ENCODE measurements at regions not wholly inside any gene's neighbourhood (a gene's known extent, or its start where the extent isn't known, plus 50 kb on each side); places are given as distances from the start of the nearest gene placed in this dataset.
"Not testable (repeated sequence)": the region's sequence is repeated elsewhere in the genome, so short reads cannot be mapped to it uniquely, and the experiment has no call there.

DNA sequence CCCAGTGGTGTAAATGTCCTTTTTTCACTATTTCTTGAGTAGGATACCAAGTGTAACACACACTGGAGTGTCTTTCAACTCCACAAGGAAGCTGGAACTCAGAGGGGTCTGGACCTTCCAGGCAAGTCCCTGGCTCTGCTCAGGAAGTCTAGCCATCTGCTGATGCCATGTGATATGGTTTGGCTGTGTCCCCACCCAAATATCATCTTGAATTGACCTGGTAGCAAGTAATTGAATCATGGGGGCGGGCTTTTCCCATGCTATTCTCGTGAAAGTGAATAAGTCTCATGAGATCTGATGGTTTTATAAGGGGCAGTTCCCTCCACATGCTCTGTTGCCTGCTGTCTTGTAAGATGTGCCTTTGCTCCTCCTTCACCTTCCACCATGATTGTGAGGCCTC lies 99.4 kb upstream of the CDC42EP3 start:
- ChIA-PET CTCF (no interaction called here), POLR2A (ENCODE audit: low non-redundant PET) (no interaction called here)
- no TSS peak for BruUV-seq (replicated peaks)
- TF ChIP-seq EZH2 (IDR thresholded peaks at IDR 0.05; ENCODE audit: borderline replicate concordance, low read depth, low read length, poor library complexity, severe bottlenecking) (no peak), CTCF (conservative IDR thresholded peaks at IDR 0.05; ENCODE audit: low read depth, low read length) (no peak)
- H3K4me3 ChIP-seq (ENCODE audit: low read depth, low read length, poor library complexity, severe bottlenecking): no peak overlapping the region
- DNase-seq (ENCODE audit: low spot score): no peak
- intact Hi-C loops (cut with micrococcal nuclease; ENCODE audit: unreplicated experiment): no loop called here
- no peaks in the 10 kb centered on the region for H3K27me3 ChIP-seq (replicated peaks; ENCODE audit: insufficient read depth, low read depth, low read length, poor library complexity)
- no peaks in the 10 kb centered on the region for H3K36me3 ChIP-seq (ENCODE audit: insufficient read depth, low read length, poor library complexity, severe bottlenecking)
- H3K27ac ChIP-seq (ENCODE audit: low read depth, low read length, poor library complexity, severe bottlenecking): no peak overlapping the region
- H3K9me3 ChIP-seq (ENCODE audit: low read depth, low read length, poor library complexity, severe bottlenecking): no peaks in the 10 kb centered on the region
- H3K4me1 ChIP-seq (ENCODE audit: insufficient read depth, low read length, poor library complexity, severe bottlenecking): peaks cover 11% of the 10 kb centered on the region

GRCh38 chr2:37771600-37772088 lies 100.2 kb upstream of the CDC42EP3 start:
- no peak for TF ChIP-seq CTCF (conservative IDR thresholded peaks at IDR 0.05; ENCODE audit: low read depth, low read length)
- TF ChIP-seq EZH2 (IDR thresholded peaks at IDR 0.05; ENCODE audit: borderline replicate concordance, low read depth, low read length, poor library complexity, severe bottlenecking): no peak
- intact Hi-C loops (cut with micrococcal nuclease; ENCODE audit: unreplicated experiment): no loop called here
- POLR2A ChIA-PET (ENCODE audit: low non-redundant PET): no interaction called here
- Histone ChIP-seq H3K27me3 (replicated peaks; ENCODE audit: insufficient read depth, low read depth, low read length, poor library complexity) (no peaks in the 10 kb centered on the region), H3K27ac (ENCODE audit: low read depth, low read length, poor library complexity, severe bottlenecking) (no peak overlapping the region), H3K36me3 (ENCODE audit: insufficient read depth, low read length, poor library complexity, severe bottlenecking) (no peaks in the 10 kb centered on the region), H3K9me3 (ENCODE audit: low read depth, low read length, poor library complexity, severe bottlenecking) (no peaks in the 10 kb centered on the region), H3K4me1 (ENCODE audit: insufficient read depth, low read length, poor library complexity, severe bottlenecking) (peaks cover 11% of the 10 kb centered on the region), H3K4me3 (ENCODE audit: low read depth, low read length, poor library complexity, severe bottlenecking) (no peak overlapping the region)
- BruUV-seq (replicated peaks): no TSS peak
- no peak for DNase-seq (ENCODE audit: low spot score)
- CTCF ChIA-PET: no interaction called here

DNA sequence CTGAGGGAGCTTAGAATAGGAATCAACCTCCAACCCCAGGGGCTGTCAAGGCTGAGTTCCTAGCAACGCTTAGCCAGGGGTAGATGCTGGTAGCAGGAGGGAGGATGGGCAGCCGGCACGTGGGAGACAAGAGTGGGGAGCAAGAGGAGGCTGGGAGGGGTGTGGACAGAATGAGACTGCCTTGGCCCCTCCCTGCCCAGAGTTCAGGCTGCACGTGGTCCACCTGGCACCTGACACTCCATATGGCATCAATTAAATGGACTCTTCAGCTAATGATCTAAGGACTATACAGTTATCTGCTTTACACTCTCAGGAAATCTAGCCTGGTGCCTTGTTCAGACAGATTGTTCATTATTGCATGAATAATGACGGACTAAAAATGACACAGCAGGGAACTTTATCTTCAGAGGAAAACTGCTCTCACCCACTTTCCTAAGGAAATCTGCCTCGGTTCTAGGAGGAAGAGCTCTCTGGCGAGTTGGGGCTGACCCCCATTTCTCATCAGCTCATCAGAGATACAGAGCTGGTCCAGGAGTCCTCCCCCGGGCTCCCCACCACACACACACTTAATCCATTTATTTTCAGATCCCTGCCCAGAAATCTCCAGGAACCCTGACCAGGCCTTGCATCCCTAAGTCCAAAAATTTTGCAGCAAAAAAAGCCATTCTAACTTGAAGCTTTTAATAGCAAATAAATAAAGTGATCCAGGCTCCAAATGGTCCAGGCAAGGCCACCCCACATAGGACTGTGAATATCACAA lies 102.1 kb upstream of the CDC42EP3 start:
- peaks cover 11% of the 10 kb centered on the region for H3K4me1 ChIP-seq (ENCODE audit: insufficient read depth, low read length, poor library complexity, severe bottlenecking)
- H3K4me3 ChIP-seq (ENCODE audit: low read depth, low read length, poor library complexity, severe bottlenecking): no peak overlapping the region
- intact Hi-C loops (cut with micrococcal nuclease; ENCODE audit: unreplicated experiment): no loop called here
- H3K36me3 ChIP-seq (ENCODE audit: insufficient read depth, low read length, poor library complexity, severe bottlenecking): no peaks in the 10 kb centered on the region
- no TSS peak for BruUV-seq (replicated peaks)
- H3K27me3 ChIP-seq (replicated peaks; ENCODE audit: insufficient read depth, low read depth, low read length, poor library complexity): no peaks in the 10 kb centered on the region
- CTCF ChIA-PET: no interaction called here
- H3K9me3 ChIP-seq (ENCODE audit: low read depth, low read length, poor library complexity, severe bottlenecking): no peaks in the 10 kb centered on the region
- no peak for DNase-seq (ENCODE audit: low spot score)
- POLR2A ChIA-PET (ENCODE audit: low non-redundant PET): no interaction called here
- TF ChIP-seq CTCF (conservative IDR thresholded peaks at IDR 0.05; ENCODE audit: low read depth, low read length) (no peak), EZH2 (IDR thresholded peaks at IDR 0.05; ENCODE audit: borderline replicate concordance, low read depth, low read length, poor library complexity, severe bottlenecking) (no peak)
- no peak overlapping the region for H3K27ac ChIP-seq (ENCODE audit: low read depth, low read length, poor library complexity, severe bottlenecking)

GRCh38 chr2:37774171-37774944 lies 102.9 kb upstream of the CDC42EP3 start:
- POLR2A ChIA-PET (ENCODE audit: low non-redundant PET); BruUV-seq (replicated peaks); H3K27ac ChIP-seq (ENCODE audit: low read depth, low read length, poor library complexity, severe bottlenecking): not testable (repeated sequence)

More at GRCh38 chr2:37774171-37774944, 102.9 kb upstream of the CDC42EP3 start:
- H3K9me3 ChIP-seq (ENCODE audit: low read depth, low read length, poor library complexity, severe bottlenecking); H3K4me3 ChIP-seq (ENCODE audit: low read depth, low read length, poor library complexity, severe bottlenecking); H3K27me3 ChIP-seq (replicated peaks; ENCODE audit: insufficient read depth, low read depth, low read length, poor library complexity); CTCF ChIA-PET; intact Hi-C loops (cut with micrococcal nuclease; ENCODE audit: unreplicated experiment); H3K36me3 ChIP-seq (ENCODE audit: insufficient read depth, low read length, poor library complexity, severe bottlenecking): not testable (repeated sequence)
- peaks cover 11% of the 10 kb centered on the region for H3K4me1 ChIP-seq (ENCODE audit: insufficient read depth, low read length, poor library complexity, severe bottlenecking)
- DNase-seq (ENCODE audit: low spot score): peak; percentile 45

Measured in A673 (cell line).